Skeletal muscle tissue (tissue), 3 donors: ENCODE measurements at regions not wholly inside any gene's neighbourhood (a gene's known extent, or its start where the extent isn't known, plus 50 kb on each side); places are given as distances from the start of the nearest gene placed in this dataset.

Experiments
- H3K27ac ChIP-seq: one replicate; pipeline ENCODE4 v1.7.0; 2013; ENCODE audit warnings: mild to moderate bottlenecking, low read depth, low read length, inconsistent platforms
- H3K27me3 ChIP-seq, 3 donors: one replicate each; pipeline ENCODE4 v1.7.0; 2013; ENCODE audit warnings: low read length in 3 of 3; ENCODE audit not compliant: control insufficient read depth in 3 of 3, insufficient read depth in 3 of 3
- H3K36me3 ChIP-seq, 3 donors: one replicate each; pipeline ENCODE4 v1.7.0; 2013; ENCODE audit warnings: low read length in 3 of 3; ENCODE audit not compliant: control insufficient read depth in 3 of 3, insufficient read depth in 3 of 3
- H3K4me1 ChIP-seq, 3 donors: one replicate each; pipeline ENCODE4 v1.7.0; 2013; ENCODE audit warnings: low read length in 3 of 3, mild to moderate bottlenecking in 3 of 3; ENCODE audit not compliant: control insufficient read depth in 3 of 3, insufficient read depth in 3 of 3
- H3K4me3 ChIP-seq, 3 donors: one replicate each; pipeline ENCODE4 v1.7.0; 2013; ENCODE audit warnings: low read length in 3 of 3
- H3K9ac ChIP-seq, 3 donors: one replicate each; pipeline ENCODE4 v1.7.0; 2013; ENCODE audit warnings: low read length in 3 of 3, mild to moderate bottlenecking in 3 of 3, moderate library complexity in 2 of 3, low read depth in 1 of 3
- H3K9me3 ChIP-seq, 3 donors: one replicate each; pipeline ENCODE4 v1.7.0; 2013; ENCODE audit warnings: low read length in 3 of 3; ENCODE audit not compliant: control insufficient read depth in 3 of 3
- donor health status: Osteomylitis.

GRCh38 chr15:39092761-39093160, 488.1 kb upstream of the THBS1 start:
- Histone ChIP-seq H3K4me3 (no peak overlapping the region), H3K27ac (no peak overlapping the region), H3K9ac (no peak overlapping the region), H3K4me1 (no peaks in the 10 kb centered on the region), H3K9me3 (no peaks in the 10 kb centered on the region), H3K36me3 (no peaks in the 10 kb centered on the region), H3K27me3 (no peaks in the 10 kb centered on the region)

DNA sequence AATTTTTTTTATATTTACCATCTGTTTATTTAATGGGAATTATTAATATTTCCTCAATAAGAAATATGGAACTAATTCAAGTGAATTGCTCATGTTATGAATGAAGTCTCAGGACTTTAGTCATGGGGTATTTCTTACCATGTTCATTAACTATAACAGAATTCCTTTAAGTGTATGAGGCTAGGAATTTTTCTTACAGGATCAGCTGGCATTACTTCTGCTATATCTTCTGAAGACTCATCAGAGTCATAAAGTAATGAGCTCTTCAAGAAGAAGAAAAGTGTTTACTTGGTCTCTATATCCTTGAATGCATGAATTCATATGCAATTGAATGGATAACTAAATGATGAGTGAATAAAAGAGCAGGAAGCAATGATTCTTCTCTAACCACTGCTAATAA, 486.8 kb upstream of the THBS1 start:
- no peak overlapping the region for H3K9ac ChIP-seq
- no peaks in the 10 kb centered on the region for H3K4me1 ChIP-seq
- H3K27me3 ChIP-seq = no peaks in the 10 kb centered on the region
- H3K9me3 ChIP-seq = no peaks in the 10 kb centered on the region
- no peaks in the 10 kb centered on the region for H3K36me3 ChIP-seq
- no peak overlapping the region for H3K27ac ChIP-seq
- H3K4me3 ChIP-seq = no peak overlapping the region

DNA sequence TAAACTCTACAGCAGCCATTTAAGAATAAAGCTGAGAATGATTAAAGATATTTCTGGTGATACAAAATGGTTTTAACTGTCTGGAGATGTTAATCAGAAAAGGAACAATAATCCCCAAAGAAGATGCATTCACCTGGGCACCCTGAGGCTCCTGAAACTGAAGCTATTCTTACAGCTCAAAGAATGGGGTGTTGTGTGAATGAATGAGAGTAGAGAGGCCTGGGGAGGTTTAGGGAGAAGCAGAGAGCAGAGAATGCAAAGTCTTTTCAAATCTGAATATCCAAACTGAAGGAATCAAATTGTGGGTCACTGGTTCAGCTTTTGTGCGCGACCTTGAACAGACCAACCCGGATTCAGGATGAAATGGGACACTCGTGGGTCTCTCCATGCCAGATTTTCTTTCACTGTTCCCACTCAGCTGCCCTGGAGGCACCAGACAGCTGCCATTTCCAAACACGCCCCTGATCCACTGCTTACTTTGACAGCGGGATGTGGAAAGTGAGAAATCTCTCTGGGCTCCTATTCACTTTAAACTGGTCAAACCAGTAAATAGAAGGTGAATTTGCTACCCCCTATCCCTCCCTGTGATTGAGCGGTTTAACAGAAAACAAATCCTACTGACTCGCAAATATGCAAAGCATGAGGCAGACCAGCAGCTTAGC, 485.5 kb upstream of the THBS1 start:
- no peaks in the 10 kb centered on the region for H3K4me1 ChIP-seq
- H3K4me3 ChIP-seq = no peak overlapping the region
- H3K9me3 ChIP-seq = no peaks in the 10 kb centered on the region
- no peak overlapping the region for H3K9ac ChIP-seq
- no peaks in the 10 kb centered on the region for H3K36me3 ChIP-seq
- no peak overlapping the region for H3K27ac ChIP-seq
- H3K27me3 ChIP-seq = no peaks in the 10 kb centered on the region

- Histone ChIP-seq H3K27me3 (no peaks in the 10 kb centered on the region), H3K27ac (no peak overlapping the region), H3K9ac (no peak overlapping the region), H3K9me3 (no peaks in the 10 kb centered on the region), H3K4me1 (no peaks in the 10 kb centered on the region), H3K36me3 (no peaks in the 10 kb centered on the region), H3K4me3 (no peak overlapping the region)
Observed at GRCh38 chr15:39096608-39097205, 484.2 kb upstream of the THBS1 start.

DNA sequence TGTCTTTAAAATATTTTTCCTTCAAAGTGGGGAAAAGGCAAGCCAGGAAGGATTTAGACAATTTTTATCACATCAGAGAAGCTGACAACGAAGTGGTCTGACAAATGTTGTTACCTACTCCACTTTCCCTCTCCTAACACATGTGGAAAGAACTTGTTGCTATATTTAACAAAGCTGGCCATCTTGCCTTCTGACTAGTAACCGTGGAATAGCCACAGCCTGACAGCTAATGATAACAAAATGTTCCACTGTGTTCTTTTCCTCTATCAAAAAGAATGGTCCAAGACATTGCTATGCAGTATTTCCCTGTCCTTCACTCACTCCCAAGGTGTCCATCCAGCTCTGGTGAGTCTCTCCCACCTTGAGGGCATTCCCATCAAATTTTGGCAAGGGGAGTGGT, 481.4 kb upstream of the THBS1 start:
- no peaks in the 10 kb centered on the region for H3K27me3 ChIP-seq
- H3K36me3 ChIP-seq = no peaks in the 10 kb centered on the region
- H3K27ac ChIP-seq = no peak overlapping the region
- H3K4me1 ChIP-seq = no peaks in the 10 kb centered on the region
- no peaks in the 10 kb centered on the region for H3K9me3 ChIP-seq
- H3K4me3 ChIP-seq = no peak overlapping the region
- H3K9ac ChIP-seq = no peak overlapping the region

DNA sequence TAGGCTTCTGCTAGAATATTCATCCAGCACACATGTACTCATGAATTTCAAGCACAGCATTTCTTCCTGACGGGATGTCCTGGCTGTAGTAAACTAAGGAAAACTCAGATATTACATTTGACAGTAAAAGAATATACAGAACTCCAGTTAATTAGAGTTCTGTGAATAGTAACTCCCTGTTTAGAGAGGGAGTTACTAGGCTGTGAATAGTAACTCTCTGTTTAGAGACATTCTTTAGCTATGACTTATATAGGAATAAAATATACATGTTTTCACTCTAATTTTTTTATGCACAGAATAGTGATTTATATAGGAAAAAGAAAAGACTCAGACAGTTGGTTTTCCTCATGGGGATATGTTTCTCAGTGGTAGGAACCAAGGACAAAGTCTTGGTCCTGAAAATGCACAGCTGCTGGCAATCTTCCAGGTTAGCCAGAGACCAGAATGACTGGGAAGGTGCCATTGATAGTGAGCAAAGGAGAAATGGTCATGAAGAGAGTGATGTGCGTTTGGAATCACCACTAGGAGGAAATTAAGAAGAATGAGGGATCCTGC, 480.7 kb upstream of the THBS1 start:
- Histone ChIP-seq H3K27ac (no peak overlapping the region), H3K9me3 (no peaks in the 10 kb centered on the region), H3K36me3 (no peaks in the 10 kb centered on the region), H3K4me3 (no peak overlapping the region), H3K4me1 (no peaks in the 10 kb centered on the region), H3K9ac (no peak overlapping the region), H3K27me3 (no peaks in the 10 kb centered on the region)

- Histone ChIP-seq H3K9ac (no peak overlapping the region), H3K9me3 (no peaks in the 10 kb centered on the region), H3K4me3 (no peak overlapping the region), H3K4me1 (no peaks in the 10 kb centered on the region), H3K27me3 (no peaks in the 10 kb centered on the region), H3K27ac (no peak overlapping the region), H3K36me3 (no peaks in the 10 kb centered on the region)
Observed at GRCh38 chr15:39102431-39102830, 478.4 kb upstream of the THBS1 start.

DNA sequence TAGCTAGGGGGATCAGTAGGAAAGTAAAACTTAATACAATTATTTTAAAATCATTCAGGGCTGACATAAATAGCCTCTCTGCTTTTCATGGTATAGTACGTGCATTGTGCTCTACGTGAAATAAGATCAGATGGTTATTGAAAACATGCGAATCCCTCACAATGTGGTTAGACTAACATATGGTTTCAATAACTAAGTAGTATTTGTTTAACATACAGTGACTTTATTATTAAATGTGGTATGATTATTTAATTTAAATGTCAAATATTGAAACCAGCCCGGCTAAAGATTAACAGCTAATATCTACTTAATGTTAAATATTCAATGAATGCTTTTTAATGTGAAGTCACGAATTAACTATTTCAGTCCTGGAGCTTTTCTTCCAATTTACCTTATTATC, 473.9 kb upstream of the THBS1 start:
- H3K9ac ChIP-seq = no peak overlapping the region
- no peak overlapping the region for H3K4me3 ChIP-seq
- no peaks in the 10 kb centered on the region for H3K4me1 ChIP-seq
- H3K36me3 ChIP-seq = no peaks in the 10 kb centered on the region
- no peaks in the 10 kb centered on the region for H3K9me3 ChIP-seq
- H3K27ac ChIP-seq = no peak overlapping the region
- no peaks in the 10 kb centered on the region for H3K27me3 ChIP-seq

DNA sequence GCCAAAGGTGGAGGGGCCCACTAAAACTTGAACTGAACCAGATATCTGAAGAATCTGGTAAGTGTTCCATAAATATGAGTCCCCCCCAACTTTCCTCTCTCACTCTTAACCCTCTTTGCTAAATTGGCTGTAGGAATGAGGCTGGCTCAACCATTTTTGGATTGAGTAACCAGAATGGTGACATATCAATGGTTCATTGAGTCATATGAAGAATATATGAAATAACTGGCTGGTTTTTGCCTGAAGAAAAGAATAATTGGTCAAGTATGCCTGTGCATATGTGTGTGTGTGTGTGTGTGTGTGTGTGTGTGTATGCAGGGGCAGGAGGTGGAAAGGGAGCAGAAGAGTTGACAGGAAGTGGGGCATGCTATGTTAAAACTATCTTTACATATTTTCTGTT, 472.9 kb upstream of the THBS1 start:
- H3K9ac ChIP-seq = no peak overlapping the region
- no peak overlapping the region for H3K4me3 ChIP-seq
- no peaks in the 10 kb centered on the region for H3K36me3 ChIP-seq

GRCh38 chr15:39110336-39110735, 470.5 kb upstream of the THBS1 start:
- H3K9ac ChIP-seq = no peak overlapping the region
- no peaks in the 10 kb centered on the region for H3K9me3 ChIP-seq
- H3K36me3 ChIP-seq = no peaks in the 10 kb centered on the region

More for the DNA sequence above, 472.9 kb upstream of the THBS1 start:
- Histone ChIP-seq H3K27me3 (no peaks in the 10 kb centered on the region), H3K27ac (no peak overlapping the region), H3K9me3 (no peaks in the 10 kb centered on the region), H3K4me1 (no peaks in the 10 kb centered on the region)

More at GRCh38 chr15:39110336-39110735, 470.5 kb upstream of the THBS1 start:
- H3K27ac ChIP-seq = no peak overlapping the region
- H3K4me3 ChIP-seq = no peak overlapping the region
- H3K4me1 ChIP-seq = no peaks in the 10 kb centered on the region
- no peaks in the 10 kb centered on the region for H3K27me3 ChIP-seq
